ENCODE measurements at regions not wholly inside any gene's neighbourhood (a gene's known extent, or its start where the extent isn't known, plus 50 kb on each side); places are given as distances from the start of the nearest gene placed in this dataset.

- TF ChIP-seq EZH2phosphoT487 (IDR thresholded peaks at IDR 0.05; ENCODE audit: low read depth, severe bottlenecking, unreplicated experiment) (no peak), CTCF (IDR thresholded peaks at IDR 0.05; ENCODE audit: poor library complexity) (no peak)
Measured at GRCh38 chr5:167801999-167802398, 489.4 kb upstream of the WWC1 start.

Data from hepatocyte (in vitro differentiated cells).